ENCODE measurements at regions not wholly inside any gene's neighbourhood (a gene's known extent, or its start where the extent isn't known, plus 50 kb on each side); places are given as distances from the start of the nearest gene placed in this dataset.

DNA sequence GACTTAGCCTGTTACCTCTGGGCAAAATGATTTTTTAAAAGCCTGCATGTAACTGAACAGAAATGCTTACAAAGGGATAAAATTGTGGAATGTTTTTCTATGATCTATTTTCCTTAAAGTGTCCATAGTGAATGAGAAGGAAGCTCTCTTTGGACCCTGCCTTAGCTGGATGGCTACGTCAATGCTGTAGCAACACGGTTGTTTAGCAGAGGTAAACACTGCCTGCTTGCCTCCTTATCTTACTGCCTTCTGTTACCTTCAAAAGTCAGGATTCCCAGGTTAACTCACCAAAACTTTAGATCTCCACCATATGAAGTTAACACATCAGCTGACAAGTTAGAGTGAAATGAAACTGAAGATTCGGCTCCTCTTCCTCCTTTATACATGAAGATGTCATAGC, 402.6 kb downstream of the SAMD5 start:
- TF ChIP-seq, protein P1, sequence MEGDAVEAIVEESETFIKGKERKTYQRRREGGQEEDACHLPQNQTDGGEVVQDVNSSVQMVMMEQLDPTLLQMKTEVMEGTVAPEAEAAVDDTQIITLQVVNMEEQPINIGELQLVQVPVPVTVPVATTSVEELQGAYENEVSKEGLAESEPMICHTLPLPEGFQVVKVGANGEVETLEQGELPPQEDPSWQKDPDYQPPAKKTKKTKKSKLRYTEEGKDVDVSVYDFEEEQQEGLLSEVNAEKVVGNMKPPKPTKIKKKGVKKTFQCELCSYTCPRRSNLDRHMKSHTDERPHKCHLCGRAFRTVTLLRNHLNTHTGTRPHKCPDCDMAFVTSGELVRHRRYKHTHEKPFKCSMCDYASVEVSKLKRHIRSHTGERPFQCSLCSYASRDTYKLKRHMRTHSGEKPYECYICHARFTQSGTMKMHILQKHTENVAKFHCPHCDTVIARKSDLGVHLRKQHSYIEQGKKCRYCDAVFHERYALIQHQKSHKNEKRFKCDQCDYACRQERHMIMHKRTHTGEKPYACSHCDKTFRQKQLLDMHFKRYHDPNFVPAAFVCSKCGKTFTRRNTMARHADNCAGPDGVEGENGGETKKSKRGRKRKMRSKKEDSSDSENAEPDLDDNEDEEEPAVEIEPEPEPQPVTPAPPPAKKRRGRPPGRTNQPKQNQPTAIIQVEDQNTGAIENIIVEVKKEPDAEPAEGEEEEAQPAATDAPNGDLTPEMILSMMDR (IDR thresholded peaks at IDR 0.05): no peak
- TF ChIP-seq POLR2A (IDR thresholded peaks at IDR 0.05) (no peak), POLR2AphosphoS5 (IDR thresholded peaks at IDR 0.05) (no peak)

Measured in breast epithelium (tissue), 3 donors.